ENCODE measurements at regions not wholly inside any gene's neighbourhood (a gene's known extent, or its start where the extent isn't known, plus 50 kb on each side); places are given as distances from the start of the nearest gene placed in this dataset.

GRCh38 chr18:78296166-78296565 is 683.5 kb upstream of the SALL3 start:
- Histone ChIP-seq H3K9ac (ENCODE audit: insufficient read depth, low read depth, low read length) (no peak overlapping the region), H2AFZ (ENCODE audit: low read length) (no peak overlapping the region), H3K9me3 (ENCODE audit: low read length) (no peaks in the 10 kb centered on the region), H3K4me3 (replicated peaks in 1 of 3; ENCODE audit: insufficient read depth in 1 of 3, low read depth in 2 of 3, low read length in 3 of 3) (no peak overlapping the region), H3K4me2 (ENCODE audit: low read depth, low read length) (no peak overlapping the region), H3K27ac (ENCODE audit: extremely low read length, insufficient read depth, low read length) (no peak overlapping the region), H3K79me2 (ENCODE audit: insufficient read depth, low read length) (no peaks in the 10 kb centered on the region), H3K27me3 (ENCODE audit: control insufficient read depth in 1 of 2, insufficient read depth in 2 of 2, low read length in 2 of 2) (peaks cover 2 to 27% of the 10 kb centered on the region in 2 experiments; a peak in 2 of 5 replicates), H3K4me1 (ENCODE audit: insufficient read depth, low read length) (no peaks in the 10 kb centered on the region), H3K36me3 (replicated peaks in 1 of 2; ENCODE audit: control insufficient read depth in 1 of 2, insufficient read depth in 2 of 2, low read length in 2 of 2) (no peaks in the 10 kb centered on the region), H4K20me1 (ENCODE audit: insufficient read depth, low read length) (no peaks in the 10 kb centered on the region)
- intact Hi-C loops (cut with micrococcal nuclease; ENCODE audit: unreplicated experiment) (no loop called here), in situ Hi-C loops (cut with HindIII; ENCODE audit: extremely low pct_ligation_motif_present, low pct_unique_long_range_greater_than_20kb) (no loop called here)
- POLR2A ChIA-PET = no interaction called here
- WGBS (ENCODE audit: low lambda C conversion rate) = 16% methylated on average over 12 of the region's 13 CpGs
- no TSS peak for BruUV-seq (replicated peaks)
- FAIRE-seq = no peak
- no peak for ATAC-seq
- CTCF ChIA-PET (ENCODE audit: low intra/inter-chr PET ratio, low total read pairs) = no interaction called here
- DNase-seq (ENCODE audit: low spot score) = no peak
- TF ChIP-seq AKAP8 (CRISPR knock-in tag; IDR thresholded peaks at IDR 0.05) (no peak), ZNF263 (CRISPR knock-in tag; IDR thresholded peaks at IDR 0.05) (no peak), MTF2 (CRISPR knock-in tag; IDR thresholded peaks at IDR 0.05; ENCODE audit: borderline replicate concordance) (no peak), HDAC1 (CRISPR knock-in tag; IDR thresholded peaks at IDR 0.05) (no peak), AGO1 (IDR thresholded peaks at IDR 0.05; ENCODE audit: low read depth, low read length, poor library complexity, severe bottlenecking) (no peak), PRDM15 (CRISPR knock-in tag; IDR thresholded peaks at IDR 0.05) (no peak), ZNF562 (CRISPR knock-in tag; IDR thresholded peaks at IDR 0.05; ENCODE audit: borderline replicate concordance) (no peak), TP53 (CRISPR knock-in tag; conservative IDR thresholded peaks at IDR 0.05) (no peak), ZNF274 (CRISPR knock-in tag; IDR thresholded peaks at IDR 0.05) (no peak), SP140L (CRISPR knock-in tag; IDR thresholded peaks at IDR 0.05; ENCODE audit: borderline replicate concordance) (no peak), ZFP90 (CRISPR knock-in tag; IDR thresholded peaks at IDR 0.05; ENCODE audit: borderline replicate concordance) (no peak), BRF2 (CRISPR knock-in tag; IDR thresholded peaks at IDR 0.05) (no peak), TRAFD1 (CRISPR knock-in tag; IDR thresholded peaks at IDR 0.05; ENCODE audit: borderline replicate concordance) (no peak), ZNF230 (CRISPR knock-in tag; IDR thresholded peaks at IDR 0.05) (no peak), ZBTB44 (CRISPR knock-in tag; IDR thresholded peaks at IDR 0.05) (no peak), YEATS4 (CRISPR knock-in tag; IDR thresholded peaks at IDR 0.05; ENCODE audit: borderline replicate concordance) (no peak), KDM1A (CRISPR knock-in tag; IDR thresholded peaks at IDR 0.05) (no peak), ZNF12 (CRISPR knock-in tag; IDR thresholded peaks at IDR 0.05) (no peak)

Measured in HepG2 (cell line).